ENCODE measurements at regions not wholly inside any gene's neighbourhood (a gene's known extent, or its start where the extent isn't known, plus 50 kb on each side); places are given as distances from the start of the nearest gene placed in this dataset.

DNA sequence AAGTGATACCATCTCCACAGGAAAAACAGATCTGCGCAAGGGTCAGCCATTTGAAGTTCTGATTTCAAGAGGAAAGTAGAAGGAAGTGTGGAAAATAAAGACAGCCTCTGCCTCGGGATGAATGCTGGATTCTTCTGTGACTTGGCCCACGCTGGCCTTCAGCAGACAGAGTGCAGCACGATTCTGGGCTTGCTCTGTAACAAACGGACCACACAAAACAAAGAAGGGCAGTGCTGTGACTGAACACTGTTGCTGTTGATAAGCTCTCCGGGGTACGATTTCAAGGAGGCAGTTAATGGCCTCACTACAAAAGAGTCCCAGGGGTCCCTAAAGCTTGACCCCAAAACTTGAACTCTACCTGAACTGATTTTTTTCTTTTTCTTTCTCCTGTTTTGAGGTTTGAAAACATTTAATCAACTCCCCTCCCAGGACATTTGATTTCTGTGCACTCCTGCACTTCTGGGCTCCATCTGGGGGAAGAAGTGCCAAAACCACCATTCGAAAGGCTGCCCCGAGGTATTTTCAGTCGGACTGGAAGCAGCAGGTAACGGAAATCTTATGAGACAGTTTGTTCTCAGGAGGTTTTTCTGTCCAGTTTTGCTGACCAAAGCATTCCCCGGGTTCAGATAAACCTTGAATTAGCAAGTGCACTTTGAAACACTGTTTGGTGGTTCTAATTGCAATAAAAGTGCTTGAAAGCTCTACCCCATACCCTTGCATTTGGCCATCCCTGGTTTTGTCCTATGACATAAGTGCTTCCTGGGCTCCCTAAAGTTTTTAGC is 189.6 kb downstream of the MYLK4 start:
- no peaks in the 10 kb centered on the region for H3K27me3 ChIP-seq (ENCODE audit: control insufficient read depth, insufficient read depth, low read length)
- H3K9ac ChIP-seq (ENCODE audit: low read depth, low read length): no peak overlapping the region
- H3K4me1 ChIP-seq (ENCODE audit: control insufficient read depth, insufficient read depth, low read length): peaks cover 5% of the 10 kb centered on the region
- H3K9me3 ChIP-seq (ENCODE audit: control insufficient read depth, insufficient read depth, low read length): no peaks in the 10 kb centered on the region
- no peaks in the 10 kb centered on the region for H3K36me3 ChIP-seq (ENCODE audit: control insufficient read depth, insufficient read depth, low read length)
- no peak overlapping the region for H3K4me3 ChIP-seq (ENCODE audit: low read depth, low read length)

DNA sequence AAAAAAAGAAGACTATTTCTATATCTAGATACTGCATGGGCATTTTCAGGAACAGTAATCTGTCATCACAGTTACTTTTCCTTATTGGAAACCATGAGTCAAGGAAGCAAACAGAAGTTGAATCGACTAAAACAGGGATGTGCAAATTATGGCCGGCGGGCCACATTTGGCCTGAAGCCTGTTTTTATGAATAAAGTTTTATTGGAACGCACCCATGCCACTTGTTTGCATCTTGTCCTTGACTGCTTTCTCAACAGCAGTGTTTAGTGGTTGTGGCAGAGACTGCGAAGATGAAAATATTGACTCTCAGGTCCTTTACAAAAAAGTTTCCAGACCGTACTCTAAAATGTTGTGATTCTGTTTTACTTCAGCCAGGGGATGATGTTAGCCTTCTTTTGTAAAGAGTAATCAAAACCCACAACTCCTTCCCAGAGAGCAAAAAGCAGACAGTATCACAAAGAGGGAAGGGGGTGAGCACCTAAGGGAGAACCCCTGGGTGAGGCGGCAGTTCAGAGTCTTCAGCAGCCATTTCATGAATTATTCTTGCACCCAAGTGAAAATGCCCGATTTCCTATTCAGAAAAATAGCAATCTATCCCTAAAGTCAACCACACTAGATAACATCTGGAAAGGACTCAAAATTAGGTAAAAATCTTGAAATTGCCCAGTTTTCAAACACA is 190.4 kb downstream of the MYLK4 start:
- Histone ChIP-seq H3K27me3 (ENCODE audit: control insufficient read depth, insufficient read depth, low read length) (no peaks in the 10 kb centered on the region), H3K36me3 (ENCODE audit: control insufficient read depth, insufficient read depth, low read length) (no peaks in the 10 kb centered on the region), H3K9ac (ENCODE audit: low read depth, low read length) (no peak overlapping the region), H3K4me3 (ENCODE audit: low read depth, low read length) (no peak overlapping the region), H3K9me3 (ENCODE audit: control insufficient read depth, insufficient read depth, low read length) (no peaks in the 10 kb centered on the region), H3K4me1 (ENCODE audit: control insufficient read depth, insufficient read depth, low read length) (peaks cover 5% of the 10 kb centered on the region)

DNA sequence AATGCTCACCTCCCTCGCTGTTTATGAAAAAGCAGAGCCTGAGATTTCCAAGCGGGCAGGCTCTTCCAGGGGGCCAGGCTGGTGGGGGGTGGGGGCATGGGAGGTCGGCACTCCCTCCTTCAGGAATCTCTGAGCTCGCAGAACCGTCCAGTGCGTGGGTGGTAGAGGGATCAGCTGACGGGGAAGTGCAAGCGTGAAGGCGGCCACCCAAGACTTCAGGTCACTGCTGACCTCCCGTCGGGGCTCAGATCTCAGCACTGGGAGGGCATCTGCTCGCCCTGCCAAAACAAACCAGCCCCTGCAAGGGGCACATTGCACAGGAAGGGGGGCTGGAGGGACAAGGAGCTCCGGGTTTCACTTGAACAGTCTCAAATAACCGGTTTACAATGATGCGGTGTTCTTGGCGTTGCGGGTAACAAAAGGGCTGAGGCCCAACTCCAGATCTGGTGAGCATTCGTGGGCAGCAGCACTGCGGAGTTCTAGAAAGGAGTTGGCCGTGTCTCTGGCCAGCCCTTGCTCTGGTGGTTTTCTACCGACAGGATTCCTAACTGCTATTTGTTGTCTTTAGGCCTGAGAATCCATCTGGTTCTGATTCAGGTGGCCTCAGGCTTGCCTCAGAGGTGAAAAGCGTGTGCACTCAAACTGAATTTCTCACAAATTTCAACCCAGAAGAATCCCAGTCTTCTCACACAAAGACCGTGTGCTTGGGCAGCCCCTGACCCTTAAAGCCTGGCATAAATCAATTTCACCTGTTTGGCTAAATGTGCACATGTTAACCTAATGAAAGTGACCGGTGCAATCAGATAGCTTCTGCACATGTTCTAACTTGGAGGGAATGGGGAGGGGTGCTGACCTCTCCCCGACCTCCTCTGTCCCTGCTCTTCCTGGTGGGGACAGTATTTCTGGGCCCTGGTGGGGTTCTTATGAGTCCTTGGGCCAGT is 191.6 kb downstream of the MYLK4 start:
- H3K27me3 ChIP-seq (ENCODE audit: control insufficient read depth, insufficient read depth, low read length): no peaks in the 10 kb centered on the region
- no peak overlapping the region for H3K4me3 ChIP-seq (ENCODE audit: low read depth, low read length)
- no peaks in the 10 kb centered on the region for H3K36me3 ChIP-seq (ENCODE audit: control insufficient read depth, insufficient read depth, low read length)
- peaks cover 5% of the 10 kb centered on the region for H3K4me1 ChIP-seq (ENCODE audit: control insufficient read depth, insufficient read depth, low read length)
- H3K9ac ChIP-seq (ENCODE audit: low read depth, low read length): no peak overlapping the region
- H3K9me3 ChIP-seq (ENCODE audit: control insufficient read depth, insufficient read depth, low read length): no peaks in the 10 kb centered on the region

DNA sequence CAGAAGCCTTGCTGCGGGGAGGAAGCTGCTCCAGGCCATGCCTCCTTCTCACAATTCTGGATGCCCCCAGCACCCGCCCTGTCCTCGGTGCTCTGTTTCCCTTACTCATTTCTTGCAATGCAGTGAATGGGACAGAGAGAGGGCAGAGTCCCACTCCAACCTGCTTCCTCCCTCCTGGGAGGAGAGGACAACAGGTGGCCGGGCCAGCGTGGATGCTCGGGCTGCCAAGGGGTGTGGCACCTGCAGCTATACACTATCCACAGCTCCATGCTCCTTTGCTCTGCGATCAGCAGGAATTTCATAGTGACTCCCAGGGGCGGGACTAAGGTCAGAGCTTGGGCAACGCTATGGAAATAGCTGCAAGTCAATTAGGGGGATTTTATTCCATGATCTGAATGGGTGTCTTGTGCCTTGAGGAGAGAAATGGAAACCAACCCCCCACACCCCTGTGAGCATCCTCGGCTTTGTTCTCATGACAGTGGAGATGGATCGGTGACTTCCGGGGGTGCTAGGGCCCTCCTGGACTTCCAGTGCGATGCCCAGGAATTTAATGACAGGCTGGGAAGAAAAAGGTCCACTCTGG is 192.5 kb downstream of the MYLK4 start:
- no peaks in the 10 kb centered on the region for H3K9me3 ChIP-seq (ENCODE audit: control insufficient read depth, insufficient read depth, low read length)
- H3K4me1 ChIP-seq (ENCODE audit: control insufficient read depth, insufficient read depth, low read length): peaks cover 5% of the 10 kb centered on the region
- no peaks in the 10 kb centered on the region for H3K27me3 ChIP-seq (ENCODE audit: control insufficient read depth, insufficient read depth, low read length)
- no peak overlapping the region for H3K4me3 ChIP-seq (ENCODE audit: low read depth, low read length)
- no peaks in the 10 kb centered on the region for H3K36me3 ChIP-seq (ENCODE audit: control insufficient read depth, insufficient read depth, low read length)
- H3K9ac ChIP-seq (ENCODE audit: low read depth, low read length): no peak overlapping the region

DNA sequence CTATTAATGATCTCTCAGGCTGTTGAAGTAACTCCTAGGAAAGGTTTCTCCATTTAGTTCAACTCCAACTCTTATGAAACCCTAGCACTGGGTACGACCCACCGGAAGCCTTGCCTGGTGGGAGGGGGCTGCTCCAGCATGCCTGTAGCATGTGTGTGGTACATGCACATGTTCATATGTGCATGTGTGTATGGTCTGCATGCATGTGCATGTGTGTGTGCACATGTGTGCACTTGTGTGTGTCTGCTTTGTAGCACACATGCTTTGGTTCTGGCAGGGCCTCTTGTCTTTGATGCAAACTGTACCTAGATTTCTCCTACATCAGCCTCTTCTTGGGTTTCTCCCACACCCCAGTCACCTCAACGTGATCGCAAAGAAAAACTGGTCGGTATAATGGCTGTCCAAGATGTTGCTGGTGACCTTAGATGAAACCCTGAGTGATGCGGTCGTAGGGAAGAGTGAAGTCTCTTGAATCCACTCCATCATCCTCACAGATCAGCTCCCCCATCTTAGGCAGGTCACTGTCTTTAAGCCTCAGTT is 193.5 kb downstream of the MYLK4 start:
- H3K9ac ChIP-seq (ENCODE audit: low read depth, low read length): no peak overlapping the region
- peaks cover 5% of the 10 kb centered on the region for H3K4me1 ChIP-seq (ENCODE audit: control insufficient read depth, insufficient read depth, low read length)
- no peak overlapping the region for H3K4me3 ChIP-seq (ENCODE audit: low read depth, low read length)
- no peaks in the 10 kb centered on the region for H3K9me3 ChIP-seq (ENCODE audit: control insufficient read depth, insufficient read depth, low read length)
- no peaks in the 10 kb centered on the region for H3K27me3 ChIP-seq (ENCODE audit: control insufficient read depth, insufficient read depth, low read length)
- no peaks in the 10 kb centered on the region for H3K36me3 ChIP-seq (ENCODE audit: control insufficient read depth, insufficient read depth, low read length)

DNA sequence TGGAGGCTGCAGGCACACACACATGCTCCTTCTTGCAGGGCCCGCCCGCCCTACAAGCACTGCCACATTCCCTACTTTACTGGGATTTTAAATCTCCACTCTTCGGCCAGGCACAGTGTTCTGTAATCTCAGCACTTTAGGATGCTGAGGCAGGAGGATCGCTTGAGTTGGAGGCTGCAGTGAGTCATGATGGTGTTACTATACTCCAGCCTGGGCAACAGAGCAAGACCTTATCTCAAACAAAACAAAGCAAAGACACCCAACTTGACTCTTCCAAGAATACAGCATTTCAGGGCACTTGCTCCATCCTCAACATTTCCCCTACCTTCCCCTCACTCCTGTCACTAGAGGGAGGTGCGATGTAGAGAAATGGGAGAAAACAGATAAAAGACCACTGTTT is 194.0 kb downstream of the MYLK4 start:
- Histone ChIP-seq H3K4me3 (ENCODE audit: low read depth, low read length) (no peak overlapping the region), H3K9me3 (ENCODE audit: control insufficient read depth, insufficient read depth, low read length) (no peaks in the 10 kb centered on the region), H3K9ac (ENCODE audit: low read depth, low read length) (no peak overlapping the region), H3K36me3 (ENCODE audit: control insufficient read depth, insufficient read depth, low read length) (no peaks in the 10 kb centered on the region), H3K27me3 (ENCODE audit: control insufficient read depth, insufficient read depth, low read length) (no peaks in the 10 kb centered on the region), H3K4me1 (ENCODE audit: control insufficient read depth, insufficient read depth, low read length) (peaks cover 5% of the 10 kb centered on the region)

DNA sequence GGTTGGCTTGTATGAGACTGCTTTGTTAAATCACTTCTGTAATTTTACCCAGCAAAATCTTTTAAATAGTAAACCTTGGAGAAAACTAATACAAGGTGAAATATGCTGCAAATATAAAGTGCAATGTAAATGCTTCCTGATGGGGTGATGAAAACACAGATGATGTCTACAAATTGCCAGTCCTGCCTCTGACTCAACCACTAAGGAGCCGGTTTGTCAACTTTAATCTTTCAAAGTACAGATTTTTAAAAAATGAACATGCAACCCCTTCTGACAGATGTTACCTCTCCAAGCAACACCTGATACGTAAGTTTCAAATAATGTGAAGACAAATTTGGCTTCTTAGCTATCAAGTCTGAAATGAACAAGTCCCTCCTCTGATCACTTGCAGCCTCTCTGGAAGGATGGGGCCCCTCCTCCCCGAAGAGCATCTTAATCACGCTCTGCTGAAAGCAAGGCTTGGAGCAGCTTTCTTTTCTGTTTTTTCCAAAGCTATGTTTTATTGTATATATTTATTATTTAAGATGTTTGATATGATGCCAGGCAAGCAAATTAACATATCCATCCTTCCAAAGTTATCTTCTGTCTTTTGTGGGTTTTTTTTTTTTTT is 196.0 kb downstream of the MYLK4 start:
- H3K9ac ChIP-seq (ENCODE audit: low read depth, low read length): no peak overlapping the region
- no peaks in the 10 kb centered on the region for H3K36me3 ChIP-seq (ENCODE audit: control insufficient read depth, insufficient read depth, low read length)
- H3K4me1 ChIP-seq (ENCODE audit: control insufficient read depth, insufficient read depth, low read length): peaks cover 5% of the 10 kb centered on the region
- no peak overlapping the region for H3K4me3 ChIP-seq (ENCODE audit: low read depth, low read length)
- no peaks in the 10 kb centered on the region for H3K27me3 ChIP-seq (ENCODE audit: control insufficient read depth, insufficient read depth, low read length)
- H3K9me3 ChIP-seq (ENCODE audit: control insufficient read depth, insufficient read depth, low read length): no peaks in the 10 kb centered on the region

DNA sequence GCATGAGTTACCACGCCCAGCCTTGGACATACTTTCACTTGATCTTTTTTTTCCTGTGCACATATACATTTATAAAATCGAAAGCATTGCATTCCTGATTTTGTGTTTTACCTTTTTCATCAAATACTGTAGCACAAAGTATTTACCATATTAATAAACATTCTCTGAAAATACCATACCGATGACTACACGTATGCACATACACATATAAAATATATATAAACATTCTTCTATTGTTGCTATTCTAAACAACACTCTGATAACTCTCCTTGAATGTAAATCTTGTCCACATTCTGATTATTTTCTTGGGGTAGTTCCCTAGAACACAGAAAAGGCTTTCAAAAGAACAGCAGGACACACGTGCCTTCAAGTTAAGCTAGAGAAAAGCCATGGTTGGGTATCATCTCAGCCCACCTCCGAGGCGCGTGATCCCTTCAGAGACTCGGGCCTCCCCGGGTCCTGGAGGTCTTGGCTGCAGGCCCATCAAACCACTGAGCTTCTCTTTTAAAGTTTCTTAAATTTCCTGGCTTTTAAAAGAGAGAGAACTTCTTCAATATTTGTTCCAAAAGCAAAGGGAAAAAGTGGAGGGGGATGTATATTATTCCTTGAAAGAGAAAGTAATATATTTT is 198.1 kb downstream of the MYLK4 start:
- H3K36me3 ChIP-seq (ENCODE audit: control insufficient read depth, insufficient read depth, low read length): no peaks in the 10 kb centered on the region
- no peaks in the 10 kb centered on the region for H3K27me3 ChIP-seq (ENCODE audit: control insufficient read depth, insufficient read depth, low read length)
- no peak overlapping the region for H3K9ac ChIP-seq (ENCODE audit: low read depth, low read length)
- H3K4me3 ChIP-seq (ENCODE audit: low read depth, low read length): no peak overlapping the region
- H3K9me3 ChIP-seq (ENCODE audit: control insufficient read depth, insufficient read depth, low read length): peaks cover 6% of the 10 kb centered on the region
- H3K4me1 ChIP-seq (ENCODE audit: control insufficient read depth, insufficient read depth, low read length): no peaks in the 10 kb centered on the region

DNA sequence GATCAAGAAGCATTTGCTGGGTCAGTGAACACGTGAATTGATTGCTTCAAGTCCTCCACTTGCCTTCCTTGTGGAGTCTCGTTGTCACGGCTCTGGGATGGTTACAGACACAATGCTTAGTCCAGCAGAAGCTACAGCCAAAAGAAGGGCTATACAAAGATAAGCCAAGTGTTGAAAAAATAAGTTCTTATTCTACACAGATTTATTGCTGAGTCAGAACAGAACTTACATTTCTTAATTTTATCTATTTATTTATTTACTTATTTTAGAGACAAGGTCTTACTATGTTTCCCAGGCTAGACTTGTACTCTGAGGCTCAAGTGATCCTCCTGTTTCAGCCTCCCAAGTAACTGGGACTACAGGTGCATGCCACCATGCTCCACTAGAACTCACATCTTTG is 199.0 kb downstream of the MYLK4 start:
- Histone ChIP-seq H3K4me1 (ENCODE audit: control insufficient read depth, insufficient read depth, low read length) (no peaks in the 10 kb centered on the region), H3K36me3 (ENCODE audit: control insufficient read depth, insufficient read depth, low read length) (no peaks in the 10 kb centered on the region), H3K4me3 (ENCODE audit: low read depth, low read length) (no peak overlapping the region), H3K9ac (ENCODE audit: low read depth, low read length) (no peak overlapping the region), H3K27me3 (ENCODE audit: control insufficient read depth, insufficient read depth, low read length) (no peaks in the 10 kb centered on the region), H3K9me3 (ENCODE audit: control insufficient read depth, insufficient read depth, low read length) (peaks cover 6% of the 10 kb centered on the region)

DNA sequence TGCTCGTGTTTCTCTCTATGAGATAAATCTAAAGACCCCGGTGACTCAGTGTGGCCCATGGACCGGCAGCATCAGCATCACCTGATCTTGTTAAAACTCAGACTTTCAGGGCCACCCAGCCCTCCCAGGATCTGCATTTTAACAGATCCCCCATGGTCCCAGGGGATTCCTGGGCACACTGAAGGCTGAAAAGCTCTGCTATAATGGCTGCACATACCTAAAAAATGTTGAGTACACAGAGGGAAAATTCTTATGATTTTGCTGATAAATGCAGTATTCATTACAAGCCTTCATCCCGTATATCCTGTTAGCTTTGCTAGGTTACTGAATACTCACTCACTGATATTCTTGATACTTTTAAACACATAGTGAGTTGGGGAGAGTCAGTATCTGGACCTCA is 200.5 kb downstream of the MYLK4 start:
- no peak overlapping the region for H3K9ac ChIP-seq (ENCODE audit: low read depth, low read length)
- H3K4me3 ChIP-seq (ENCODE audit: low read depth, low read length): no peak overlapping the region
- no peaks in the 10 kb centered on the region for H3K4me1 ChIP-seq (ENCODE audit: control insufficient read depth, insufficient read depth, low read length)
- no peaks in the 10 kb centered on the region for H3K36me3 ChIP-seq (ENCODE audit: control insufficient read depth, insufficient read depth, low read length)
- H3K9me3 ChIP-seq (ENCODE audit: control insufficient read depth, insufficient read depth, low read length): peaks cover 6% of the 10 kb centered on the region
- no peaks in the 10 kb centered on the region for H3K27me3 ChIP-seq (ENCODE audit: control insufficient read depth, insufficient read depth, low read length)

All from iPS-15b (cell line).